IMR-90 (cell line): ENCODE measurements at regions not wholly inside any gene's neighbourhood (a gene's known extent, or its start where the extent isn't known, plus 50 kb on each side); places are given as distances from the start of the nearest gene placed in this dataset.

ENCODE experiments used
- ATAC-seq: fragments of 200-7000 bp; cut with Tn5 transposase; 2 replicates; pipeline ENCODE4 v1.9.1; 2020; ENCODE audit warnings: low read depth, mild to moderate bottlenecking, moderate library complexity
- BruUV-seq: library from RNA; stranded (reverse); fragments of 400-500 nt; replicated peaks from 2 replicates; lab custom pipeline; 2021; lab: Mats Ljungman, UMichigan
- CTCF ChIA-PET: fragments of 300-600 bp; formaldehyde crosslinking; extraction: SDS; loops from one replicate; lab custom pipeline; 2021; ENCODE audit warnings: antibody characterized with exemption; lab: Yijun Ruan, JAX
- POLR2A ChIA-PET: fragments of 300-600 bp; sonication (Branson Sonifier 250); formaldehyde crosslinking; loops from one replicate; lab custom pipeline; 2022; ENCODE audit warnings: antibody characterized with exemption; ENCODE audit not compliant: unreplicated experiment; lab: Charles Lee
- DNase-seq: peaks from one replicate; pipeline ENCODE4 v3.0.0; 2013
- H2AFZ ChIP-seq: replicated peaks from 2 replicates; pipeline ENCODE3; 2013; ENCODE audit warnings: low read length, mild to moderate bottlenecking; ENCODE audit not compliant: poor library complexity
- H2AK5ac ChIP-seq: 2 replicates; pipeline ENCODE4 v1.6.1; 2013; ENCODE audit warnings: low read depth, low read length, inconsistent platforms
- H2AK9ac ChIP-seq: replicated peaks from 2 replicates; pipeline ENCODE3; 2013; ENCODE audit warnings: mild to moderate bottlenecking, low read depth, low read length, moderate library complexity; ENCODE audit not compliant: poor library complexity
- H2BK120ac ChIP-seq: 2 replicates; pipeline ENCODE4 v1.6.1; 2013; ENCODE audit warnings: low read depth, low read length, inconsistent platforms
- H2BK15ac ChIP-seq: 3 replicates; pipeline ENCODE4 v1.6.1; 2013; ENCODE audit warnings: low read depth, low read length, inconsistent platforms
- H2BK20ac ChIP-seq: 2 replicates; pipeline ENCODE4 v1.6.1; 2013; ENCODE audit warnings: low read depth, mild to moderate bottlenecking, inconsistent platforms, low read length, moderate library complexity
- H2BK5ac ChIP-seq: 2 replicates; pipeline ENCODE4 v1.6.1; 2013; ENCODE audit warnings: mild to moderate bottlenecking, low read depth, low read length, inconsistent platforms; ENCODE audit not compliant: poor library complexity, severe bottlenecking
- H3K14ac ChIP-seq: replicated peaks from 2 replicates; pipeline ENCODE4 v1.6.1; 2013; ENCODE audit warnings: low read depth, low read length, inconsistent platforms
- H3K18ac ChIP-seq: 2 replicates; pipeline ENCODE4 v1.6.1; 2013; ENCODE audit warnings: low read depth, low read length, control low read depth
- H3K23ac ChIP-seq: 2 replicates; pipeline ENCODE4 v1.6.1; 2013; ENCODE audit warnings: low read depth, low read length, inconsistent platforms
- H3K27ac ChIP-seq: 2 replicates; pipeline ENCODE4 v1.5.1; 2013; ENCODE audit warnings: mild to moderate bottlenecking, control low read depth, low read length; ENCODE audit not compliant: insufficient read depth
- H3K27me3 ChIP-seq: 2 replicates; pipeline ENCODE4 v1.6.1; 2013; ENCODE audit warnings: low read length; ENCODE audit not compliant: control insufficient read depth, insufficient read depth
- H3K36me3 ChIP-seq: 2 replicates; pipeline ENCODE4 v1.6.1; 2013; ENCODE audit warnings: low read length, mixed read lengths; ENCODE audit not compliant: control insufficient read depth, insufficient read depth
- H3K4ac ChIP-seq: 2 replicates; pipeline ENCODE4 v1.6.1; 2013; ENCODE audit warnings: low read depth, low read length, inconsistent platforms
- H3K4me1 ChIP-seq: 2 replicates; pipeline ENCODE4 v1.6.1; 2013; ENCODE audit warnings: low read length, mixed read lengths; ENCODE audit not compliant: control insufficient read depth, insufficient read depth
- H3K4me2 ChIP-seq: 2 replicates; pipeline ENCODE4 v1.6.1; 2013; ENCODE audit warnings: low read depth, mild to moderate bottlenecking, control low read depth, low read length, moderate library complexity
- H3K4me3 ChIP-seq: 2 replicates; pipeline ENCODE4 v1.5.1; 2013; ENCODE audit warnings: low read depth, mild to moderate bottlenecking, control low read depth, low read length, moderate library complexity; ENCODE audit not compliant: insufficient read depth
- H3K56ac ChIP-seq: 2 replicates; pipeline ENCODE4 v1.6.1; 2013; ENCODE audit warnings: low read length, inconsistent platforms; ENCODE audit not compliant: insufficient read depth; ENCODE audit errors: extremely low read depth
- H3K79me1 ChIP-seq, 2 experiments: 2 replicates each; pipeline ENCODE4 v1.6.1; 2013; ENCODE audit warnings: low read length in 2 of 2, inconsistent platforms in 1 of 2, low read depth in 1 of 2
- H3K9ac ChIP-seq: 2 replicates; pipeline ENCODE4 v1.6.1; 2013; ENCODE audit warnings: low read depth, low read length, control low read depth
- H3K9me1 ChIP-seq: 2 replicates; pipeline ENCODE4 v1.6.1; 2013; ENCODE audit warnings: low read length, inconsistent platforms; ENCODE audit not compliant: insufficient read depth
- H3K9me3 ChIP-seq: 2 replicates; pipeline ENCODE4 v1.6.1; 2013; ENCODE audit warnings: low read length; ENCODE audit not compliant: control insufficient read depth, insufficient read depth
- H4K20me1 ChIP-seq: 2 replicates; pipeline ENCODE4 v1.6.1; 2013; ENCODE audit warnings: low read length, inconsistent platforms; ENCODE audit not compliant: insufficient read depth
- H4K5ac ChIP-seq: 2 replicates; pipeline ENCODE4 v1.6.1; 2013; ENCODE audit warnings: mild to moderate bottlenecking, low read depth, low read length, control low read depth
- H4K8ac ChIP-seq, 2 experiments: 2 replicates each; pipeline ENCODE4 v1.6.1; 2013; ENCODE audit warnings: low read depth in 2 of 2, low read length in 2 of 2, control low read depth in 1 of 2, inconsistent platforms in 1 of 2
- H4K91ac ChIP-seq: 2 replicates; pipeline ENCODE4 v1.6.1; 2013; ENCODE audit warnings: low read depth, low read length, inconsistent platforms; ENCODE audit not compliant: insufficient read depth
- CHD1 ChIP-seq: IDR thresholded peaks from 2 replicates; pipeline ENCODE4 v1.6.1; 2012; ENCODE audit warnings: low read depth, low read length, improper control_type of control experiment
- FOS ChIP-seq: fragments of 150-350 bp; IDR thresholded peaks from 2 replicates; pipeline ENCODE4 v1.6.1; 2016; ENCODE audit warnings: low read depth, low read length
- MAFK ChIP-seq: IDR thresholded peaks from 2 replicates; pipeline ENCODE4 v1.6.1; 2012; ENCODE audit warnings: low read depth, low read length, improper control_type of control experiment
- MAZ ChIP-seq: IDR thresholded peaks from 2 replicates; pipeline ENCODE4 v1.6.1; 2012; ENCODE audit warnings: low read depth, mild to moderate bottlenecking, low read length, improper control_type of control experiment, moderate library complexity, borderline replicate concordance
- WGBS, 2 experiments: methylation state at CpG; one replicate each; pipeline versions ENCODE4 v1.1.5 to v1.1.7; 2013; ENCODE audit warnings: missing lambda C conversion rate in 2 of 2; ENCODE audit not compliant: insufficient read length in 1 of 2; ENCODE audit errors: extremely low coverage in 2 of 2; 5-methylcytosine and 5-hydroxymethylcytosine counted together
- dilution Hi-C: fragments of 300-500 bp; cut with HindIII; formaldehyde crosslinking; loops from one replicate; pipeline ENCODE4 v1.14.3; 2018; ENCODE audit warnings: low sequenced_read_pairs; ENCODE audit not compliant: unreplicated experiment
- in situ Hi-C: fragments of 300-500 bp; cut with MboI; formaldehyde crosslinking; loops from 3 replicates; pipeline ENCODE4 v1.14.3; 2019; ENCODE audit warnings: low sequenced_read_pairs, inconsistent platforms, mixed read lengths
- intact Hi-C: fragments of 100-400 bp; cut with micrococcal nuclease; formaldehyde crosslinking; loops from 2 replicates; pipeline ENCODE4 v1.10.0; 2022
- TF ChIP-seq, protein P1 (sequence below): conservative IDR thresholded peaks from 2 replicates; pipeline ENCODE4 v1.5.1; 2012; ENCODE audit warnings: mild to moderate bottlenecking, low read depth, low read length, improper control_type of control experiment

- intact Hi-C loops: no loop called here
- Histone ChIP-seq H4K8ac (no peak overlapping the region), H2BK15ac (no peak overlapping the region), H2AK5ac (no peak overlapping the region), H3K27me3 (no peaks in the 10 kb centered on the region), H3K4ac (no peak overlapping the region), H3K27ac (no peak overlapping the region), H2BK20ac (no peak overlapping the region), H4K5ac (no peak overlapping the region), H2AFZ (no peak overlapping the region), H3K36me3 (no peaks in the 10 kb centered on the region), H3K9ac (no peak overlapping the region), H3K56ac (no peak overlapping the region), H3K14ac (no peak overlapping the region), H3K4me2 (no peak overlapping the region), H3K18ac (no peak overlapping the region), H3K23ac (no peak overlapping the region), H3K4me1 (no peaks in the 10 kb centered on the region), H2AK9ac (no peak overlapping the region), H2BK120ac (no peak overlapping the region), H3K4me3 (no peak overlapping the region), H2BK5ac (no peak overlapping the region), H3K9me3 (no peaks in the 10 kb centered on the region; the same call in 1 of the 2 replicates), H3K79me1 (no peaks in the 10 kb centered on the region), H3K9me1 (no peaks in the 10 kb centered on the region), H4K91ac (no peak overlapping the region), H4K20me1 (no peaks in the 10 kb centered on the region)
- DNase-seq: no peak
- ATAC-seq: no peak
- ChIA-PET CTCF (no interaction called here), POLR2A (no interaction called here)
- WGBS, 2 experiments: no CpG with 5 or more reads among the region's 5 CpGs
- no TSS peak for BruUV-seq
- dilution Hi-C loops: no loop called here
- in situ Hi-C loops: no loop called here
- TF ChIP-seq MAFK: no peak
- no peak for TF ChIP-seq FOS
- no peak for TF ChIP-seq MAZ
- TF ChIP-seq, protein P1, sequence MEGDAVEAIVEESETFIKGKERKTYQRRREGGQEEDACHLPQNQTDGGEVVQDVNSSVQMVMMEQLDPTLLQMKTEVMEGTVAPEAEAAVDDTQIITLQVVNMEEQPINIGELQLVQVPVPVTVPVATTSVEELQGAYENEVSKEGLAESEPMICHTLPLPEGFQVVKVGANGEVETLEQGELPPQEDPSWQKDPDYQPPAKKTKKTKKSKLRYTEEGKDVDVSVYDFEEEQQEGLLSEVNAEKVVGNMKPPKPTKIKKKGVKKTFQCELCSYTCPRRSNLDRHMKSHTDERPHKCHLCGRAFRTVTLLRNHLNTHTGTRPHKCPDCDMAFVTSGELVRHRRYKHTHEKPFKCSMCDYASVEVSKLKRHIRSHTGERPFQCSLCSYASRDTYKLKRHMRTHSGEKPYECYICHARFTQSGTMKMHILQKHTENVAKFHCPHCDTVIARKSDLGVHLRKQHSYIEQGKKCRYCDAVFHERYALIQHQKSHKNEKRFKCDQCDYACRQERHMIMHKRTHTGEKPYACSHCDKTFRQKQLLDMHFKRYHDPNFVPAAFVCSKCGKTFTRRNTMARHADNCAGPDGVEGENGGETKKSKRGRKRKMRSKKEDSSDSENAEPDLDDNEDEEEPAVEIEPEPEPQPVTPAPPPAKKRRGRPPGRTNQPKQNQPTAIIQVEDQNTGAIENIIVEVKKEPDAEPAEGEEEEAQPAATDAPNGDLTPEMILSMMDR: no peak
- TF ChIP-seq CHD1: no peak
These were observed 761.3 kb upstream of the GRM7 start for GRCh38 chr3:6099458-6100075.
